Skeletal muscle satellite cell (primary cell): ENCODE measurements at regions not wholly inside any gene's neighbourhood (a gene's known extent, or its start where the extent isn't known, plus 50 kb on each side); places are given as distances from the start of the nearest gene placed in this dataset.

ENCODE experiments used
- H3K27me3 ChIP-seq: 2 replicates; pipeline ENCODE4 v1.7.0; 2013; ENCODE audit warnings: low read length; ENCODE audit not compliant: control insufficient read depth, insufficient read depth
- H3K36me3 ChIP-seq: 2 replicates; pipeline ENCODE4 v1.7.0; 2013; ENCODE audit warnings: mild to moderate bottlenecking, control low read depth, low read length; ENCODE audit not compliant: insufficient read depth
- H3K4me1 ChIP-seq: 2 replicates; pipeline ENCODE4 v1.7.0; 2013; ENCODE audit warnings: low read length; ENCODE audit not compliant: control insufficient read depth, insufficient read depth
- H3K4me2 ChIP-seq: 2 replicates; pipeline ENCODE4 v1.7.0; 2013; ENCODE audit warnings: mild to moderate bottlenecking, low read length
- H3K4me3 ChIP-seq: 2 replicates; pipeline ENCODE4 v1.7.0; 2013; ENCODE audit warnings: low read length
- H3K9ac ChIP-seq: 2 replicates; pipeline ENCODE4 v1.7.0; 2013; ENCODE audit warnings: mild to moderate bottlenecking, low read depth, low read length, moderate library complexity
- H3K9me3 ChIP-seq: replicated peaks from 2 replicates; pipeline ENCODE4 v1.7.0; 2013; ENCODE audit warnings: mild to moderate bottlenecking, control low read depth, low read length

DNA sequence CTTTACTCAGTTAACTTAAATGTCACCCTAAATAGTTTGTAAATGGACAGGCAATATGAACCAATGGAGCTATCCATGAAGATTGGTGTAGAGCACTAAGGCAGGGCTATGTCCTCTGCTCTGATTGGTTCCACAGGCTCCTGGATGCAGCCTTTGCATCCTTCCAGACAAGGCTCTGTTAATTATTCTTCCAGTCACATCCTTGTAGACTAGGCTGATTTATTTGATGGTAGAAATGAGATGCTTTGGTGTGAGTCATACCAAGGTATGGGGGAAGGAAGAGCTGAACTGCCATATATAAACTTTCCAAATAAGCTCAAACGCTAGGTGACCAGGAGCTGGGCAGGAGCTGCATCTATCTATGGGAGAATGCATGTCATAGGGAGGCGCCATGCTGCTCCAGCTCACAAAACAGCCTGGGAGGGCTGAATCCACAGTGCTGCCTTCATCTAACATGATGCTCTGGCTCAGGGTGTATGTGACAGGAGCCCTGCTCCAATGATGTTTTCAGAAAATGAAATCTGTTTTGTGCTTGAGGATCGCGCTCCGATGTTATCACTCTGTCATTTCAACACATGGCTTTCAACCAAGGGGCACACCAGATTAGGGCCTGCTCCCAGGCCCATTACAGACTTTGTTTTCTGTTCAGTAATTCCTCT, 818.0 kb upstream of the ZNF608 start:
- no peaks in the 10 kb centered on the region for H3K9me3 ChIP-seq
- no peak overlapping the region for H3K4me3 ChIP-seq
- H3K36me3 ChIP-seq: no peaks in the 10 kb centered on the region
- no peak overlapping the region for H3K9ac ChIP-seq
- no peak overlapping the region for H3K4me2 ChIP-seq
- no peaks in the 10 kb centered on the region for H3K27me3 ChIP-seq
- H3K4me1 ChIP-seq: peaks cover 3% of the 10 kb centered on the region

DNA sequence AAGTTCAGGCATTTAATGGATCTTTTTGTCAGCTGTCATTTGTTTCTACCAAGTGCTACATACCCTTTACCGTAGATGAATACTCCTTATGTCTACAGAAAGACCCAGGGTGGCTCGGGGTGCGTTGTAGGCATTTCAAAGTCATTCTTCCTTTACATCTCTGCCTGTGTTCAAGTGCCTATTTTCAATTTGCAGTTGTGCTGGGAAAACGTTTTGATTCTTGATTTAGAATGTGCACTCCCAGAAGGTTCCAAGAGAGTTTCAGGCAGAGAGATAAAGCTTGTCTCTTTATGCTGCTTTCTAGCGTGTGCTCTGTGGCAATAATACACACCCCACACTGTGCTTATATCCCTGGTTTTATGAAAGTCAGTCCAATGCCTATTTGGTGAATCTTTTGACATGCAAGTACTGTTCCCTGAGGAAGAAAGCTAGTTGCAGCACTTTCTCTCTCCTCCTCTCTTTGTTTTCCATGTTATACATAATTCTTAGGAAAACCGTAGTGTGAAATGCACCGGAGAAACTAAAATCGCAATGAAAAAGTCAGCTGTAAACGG, 828.1 kb upstream of the ZNF608 start:
- Histone ChIP-seq H3K4me2 (no peak overlapping the region), H3K9ac (no peak overlapping the region), H3K4me1 (peaks cover 5% of the 10 kb centered on the region), H3K36me3 (no peaks in the 10 kb centered on the region), H3K9me3 (no peaks in the 10 kb centered on the region), H3K27me3 (no peaks in the 10 kb centered on the region), H3K4me3 (no peak overlapping the region)

DNA sequence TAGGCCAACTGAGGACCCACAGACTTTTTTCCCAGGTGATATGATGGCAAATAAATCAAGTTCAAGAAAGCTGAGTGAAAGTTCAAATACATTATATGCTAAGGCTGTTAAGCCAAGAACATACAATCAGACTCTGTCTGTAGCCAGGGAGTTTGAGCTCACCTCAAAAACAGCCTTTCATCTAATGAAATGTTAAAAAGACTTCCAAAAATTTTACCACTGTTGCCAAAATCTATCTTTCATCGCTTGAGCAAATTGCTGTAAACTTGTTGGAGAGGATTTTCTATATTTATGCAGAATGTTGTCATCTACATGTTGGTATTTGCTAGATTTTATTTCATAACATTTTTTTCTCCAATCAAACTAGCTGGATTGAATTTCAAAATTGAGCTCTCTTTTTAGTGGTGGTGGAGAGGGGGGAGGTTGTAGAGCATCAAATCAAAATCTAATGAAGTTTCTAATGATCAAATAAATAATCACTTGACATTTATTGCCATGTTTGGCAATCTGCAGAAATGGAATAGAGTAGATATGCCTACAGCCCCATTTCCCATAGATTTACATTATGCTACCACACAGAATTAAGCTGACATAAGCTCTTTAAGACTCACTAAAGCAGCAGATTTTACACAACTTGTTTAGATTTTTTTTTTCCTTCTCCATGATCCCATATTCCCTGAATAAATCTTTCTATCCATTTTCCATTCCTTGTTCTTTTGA, 828.9 kb upstream of the ZNF608 start:
- H3K4me1 ChIP-seq: peaks cover 5% of the 10 kb centered on the region
- no peak overlapping the region for H3K4me3 ChIP-seq

DNA sequence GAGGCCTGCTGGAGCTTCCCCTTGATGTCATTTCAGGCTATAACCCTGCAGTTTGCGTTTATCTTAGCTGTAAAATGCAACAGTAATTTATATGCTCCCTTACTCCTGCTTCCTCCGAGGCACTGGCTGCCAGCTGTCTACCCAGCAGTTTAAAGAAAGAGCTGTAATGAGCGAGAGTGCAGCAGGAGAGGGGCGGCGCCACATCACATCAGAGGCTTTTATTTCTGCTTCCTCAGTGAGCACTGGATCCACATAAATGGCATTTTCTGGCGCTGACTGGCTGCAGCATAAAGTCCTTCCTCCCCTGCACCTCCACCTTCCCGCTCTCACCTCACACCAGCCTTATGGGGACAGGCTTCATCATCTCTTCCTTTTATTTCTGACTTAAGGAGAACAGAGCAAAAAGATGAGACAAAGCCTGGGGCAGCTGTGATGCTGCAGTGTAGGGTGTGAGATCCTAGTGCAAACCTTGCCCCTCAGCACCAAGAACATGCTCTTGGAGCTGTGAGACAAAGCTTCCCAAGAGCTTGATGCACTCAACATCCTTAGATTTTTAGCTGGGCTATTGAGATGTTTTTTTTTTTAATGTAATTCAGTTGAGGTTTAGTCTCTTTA, 829.6 kb upstream of the ZNF608 start:
- H3K27me3 ChIP-seq: no peaks in the 10 kb centered on the region
- H3K4me3 ChIP-seq: no peak overlapping the region
- H3K36me3 ChIP-seq: no peaks in the 10 kb centered on the region

More for the DNA sequence above, 828.9 kb upstream of the ZNF608 start:
- no peak overlapping the region for H3K9ac ChIP-seq
- H3K27me3 ChIP-seq: no peaks in the 10 kb centered on the region
- no peaks in the 10 kb centered on the region for H3K9me3 ChIP-seq
- no peaks in the 10 kb centered on the region for H3K36me3 ChIP-seq
- peak overlapping the region; percentile 42 for H3K4me2 ChIP-seq

DNA sequence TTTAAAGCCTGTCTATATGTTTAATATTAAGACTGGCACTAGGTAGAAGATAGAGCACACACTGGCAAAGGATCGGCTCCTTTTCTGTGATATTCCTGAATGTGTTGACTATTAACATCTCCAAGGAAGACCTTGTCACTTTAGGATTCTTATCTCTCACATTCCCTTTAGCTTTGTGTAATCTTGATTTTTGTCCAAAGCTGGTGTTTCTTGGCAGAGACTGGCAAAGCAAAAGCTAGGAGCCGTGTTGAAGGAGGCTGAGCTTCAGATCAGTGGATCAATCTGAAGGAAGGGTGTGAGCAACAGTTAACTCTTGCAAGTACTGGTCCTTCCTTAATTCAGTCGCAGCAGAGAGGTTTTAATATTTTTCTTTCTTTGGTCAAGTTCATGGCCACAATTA, 830.4 kb upstream of the ZNF608 start:
- no peak overlapping the region for H3K9ac ChIP-seq
- no peaks in the 10 kb centered on the region for H3K27me3 ChIP-seq
- no peak overlapping the region for H3K4me2 ChIP-seq
- peaks cover 9% of the 10 kb centered on the region for H3K4me1 ChIP-seq
- H3K9me3 ChIP-seq: no peaks in the 10 kb centered on the region
- no peak overlapping the region for H3K4me3 ChIP-seq
- H3K36me3 ChIP-seq: no peaks in the 10 kb centered on the region

More for the DNA sequence above, 829.6 kb upstream of the ZNF608 start:
- Histone ChIP-seq H3K9me3 (no peaks in the 10 kb centered on the region), H3K9ac (no peak overlapping the region), H3K4me1 (peaks cover 5% of the 10 kb centered on the region), H3K4me2 (peak overlapping the region; percentile 42)

DNA sequence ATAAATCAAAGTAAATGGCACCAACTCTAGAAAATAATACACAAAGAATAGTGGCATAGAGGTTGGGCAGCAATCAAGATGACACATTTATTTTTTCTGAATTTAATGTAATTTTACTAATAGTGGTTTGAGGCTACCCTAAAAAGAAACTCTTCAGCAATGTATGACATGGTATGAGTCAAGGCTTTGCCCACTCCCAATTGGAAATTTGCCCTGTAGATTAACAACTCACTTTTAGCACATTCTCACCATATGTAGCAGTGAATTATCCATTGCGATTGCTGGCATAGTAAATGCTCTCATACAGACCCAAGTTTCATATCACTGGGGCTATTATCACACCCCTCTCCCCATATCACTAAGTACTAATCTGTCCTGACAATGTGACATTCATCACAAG, 832.1 kb upstream of the ZNF608 start:
- Histone ChIP-seq H3K9me3 (no peaks in the 10 kb centered on the region), H3K9ac (no peak overlapping the region), H3K4me3 (no peak overlapping the region), H3K27me3 (no peaks in the 10 kb centered on the region), H3K36me3 (no peaks in the 10 kb centered on the region), H3K4me1 (peaks cover 11% of the 10 kb centered on the region), H3K4me2 (no peak overlapping the region)

DNA sequence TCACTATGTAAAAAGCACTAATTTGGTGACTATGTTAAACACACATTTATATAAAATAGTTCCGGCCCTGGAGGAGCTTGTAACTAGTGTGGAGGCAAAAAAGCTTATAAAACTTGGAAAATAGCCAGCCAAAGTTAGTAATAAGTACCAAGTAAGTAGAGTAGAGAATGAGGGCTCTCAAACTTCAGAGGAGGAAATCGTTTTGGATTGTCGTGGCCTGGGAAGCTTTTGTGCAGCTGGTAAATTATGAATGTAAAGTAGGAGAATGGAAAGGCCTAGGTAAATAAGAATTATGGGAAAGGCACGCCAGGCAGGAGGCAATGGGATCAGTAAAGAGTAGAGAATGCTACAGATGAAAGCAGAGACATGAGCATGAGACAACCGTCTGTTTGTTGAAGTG, 832.7 kb upstream of the ZNF608 start:
- H3K4me2 ChIP-seq: no peak overlapping the region
- H3K4me3 ChIP-seq: no peak overlapping the region
- no peak overlapping the region for H3K9ac ChIP-seq
- H3K27me3 ChIP-seq: no peaks in the 10 kb centered on the region
- H3K36me3 ChIP-seq: no peaks in the 10 kb centered on the region
- no peaks in the 10 kb centered on the region for H3K9me3 ChIP-seq
- H3K4me1 ChIP-seq: peaks cover 11% of the 10 kb centered on the region

DNA sequence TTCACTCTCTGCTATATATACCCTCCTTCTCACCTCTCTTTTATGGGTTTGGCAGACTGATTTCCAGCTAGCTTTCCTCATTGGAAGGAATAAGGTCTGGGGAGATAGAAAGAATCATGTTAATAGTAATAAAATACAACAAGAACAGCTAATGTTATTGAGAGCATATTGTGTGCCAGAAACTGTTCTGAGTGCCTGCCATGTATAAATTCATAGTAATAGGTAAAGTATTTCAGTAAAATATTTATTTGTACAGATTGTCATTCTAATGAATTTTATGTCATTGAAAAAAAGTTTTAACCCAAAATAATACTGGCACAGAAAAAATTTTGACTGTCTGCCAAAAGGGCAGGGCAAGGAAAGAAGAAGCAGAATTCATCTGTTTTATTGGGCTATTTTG, 834.9 kb upstream of the ZNF608 start:
- H3K27me3 ChIP-seq: no peaks in the 10 kb centered on the region
- H3K4me1 ChIP-seq: peaks cover 6% of the 10 kb centered on the region
- no peaks in the 10 kb centered on the region for H3K9me3 ChIP-seq
- H3K4me3 ChIP-seq: no peak overlapping the region
- H3K4me2 ChIP-seq: no peak overlapping the region
- no peak overlapping the region for H3K9ac ChIP-seq
- H3K36me3 ChIP-seq: no peaks in the 10 kb centered on the region

DNA sequence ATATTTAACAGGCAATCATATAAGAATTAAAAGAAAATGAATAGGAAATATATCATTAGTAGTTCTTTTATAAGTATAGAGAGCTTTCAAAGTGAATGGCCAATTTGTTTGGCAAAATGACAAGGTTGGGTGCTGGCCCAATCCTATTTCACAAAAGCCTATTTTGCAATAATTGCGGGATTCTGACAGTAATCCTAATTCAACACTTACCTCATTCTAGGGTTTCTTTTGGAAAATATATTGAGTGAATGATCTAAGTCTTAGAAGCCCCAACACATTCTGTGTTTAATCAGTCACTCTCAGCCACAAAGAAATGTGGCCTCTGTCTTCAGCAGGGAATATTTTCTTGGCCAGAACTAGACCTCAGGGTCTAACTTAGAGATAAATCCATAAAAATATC, 835.9 kb upstream of the ZNF608 start:
- H3K9me3 ChIP-seq: no peaks in the 10 kb centered on the region
- H3K36me3 ChIP-seq: no peaks in the 10 kb centered on the region
- no peak overlapping the region for H3K4me3 ChIP-seq
- H3K4me1 ChIP-seq: peaks cover 8% of the 10 kb centered on the region
- H3K9ac ChIP-seq: no peak overlapping the region
- H3K27me3 ChIP-seq: no peaks in the 10 kb centered on the region
- H3K4me2 ChIP-seq: no peak overlapping the region

DNA sequence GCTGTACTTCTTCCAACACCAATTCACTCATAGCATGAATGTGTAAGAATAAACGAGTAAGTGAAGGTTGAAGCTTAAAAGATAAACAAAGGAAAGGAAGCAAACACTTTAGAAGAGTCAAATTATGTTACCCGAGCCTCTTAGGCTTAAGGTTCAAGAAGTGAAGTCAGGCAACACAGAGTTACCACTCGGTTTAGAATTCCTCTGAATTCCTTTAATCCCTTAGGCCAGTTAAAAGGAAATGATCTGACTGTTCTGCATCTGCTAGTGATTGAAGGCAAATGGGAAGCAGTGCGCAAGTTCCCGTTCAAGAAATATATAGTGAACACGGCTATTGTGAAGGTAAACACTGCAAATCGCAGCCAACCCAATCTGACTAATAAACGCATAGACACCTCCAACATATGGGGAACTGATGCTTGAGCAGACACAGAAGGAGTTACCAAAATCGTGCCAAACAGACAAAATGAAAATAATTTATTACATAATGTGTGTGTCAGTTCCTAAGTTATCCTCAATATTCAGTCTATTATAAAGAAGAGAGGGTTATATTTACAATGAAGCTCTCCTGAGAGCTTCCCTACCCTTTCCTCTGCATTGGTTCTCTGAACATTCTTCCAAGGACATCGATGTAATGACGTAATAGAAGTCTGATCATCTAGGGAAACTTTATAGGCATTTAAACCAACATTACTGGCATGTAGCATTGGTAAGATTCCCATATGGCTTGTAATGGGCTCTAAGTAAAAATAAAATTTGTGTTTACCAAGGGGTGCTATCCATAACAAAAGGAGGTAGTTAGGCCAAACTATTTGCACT, 837.1 kb upstream of the ZNF608 start:
- Histone ChIP-seq H3K9me3 (no peaks in the 10 kb centered on the region), H3K36me3 (no peaks in the 10 kb centered on the region), H3K4me1 (peaks cover 11% of the 10 kb centered on the region), H3K9ac (no peak overlapping the region), H3K4me3 (no peak overlapping the region), H3K4me2 (no peak overlapping the region), H3K27me3 (no peaks in the 10 kb centered on the region)

DNA sequence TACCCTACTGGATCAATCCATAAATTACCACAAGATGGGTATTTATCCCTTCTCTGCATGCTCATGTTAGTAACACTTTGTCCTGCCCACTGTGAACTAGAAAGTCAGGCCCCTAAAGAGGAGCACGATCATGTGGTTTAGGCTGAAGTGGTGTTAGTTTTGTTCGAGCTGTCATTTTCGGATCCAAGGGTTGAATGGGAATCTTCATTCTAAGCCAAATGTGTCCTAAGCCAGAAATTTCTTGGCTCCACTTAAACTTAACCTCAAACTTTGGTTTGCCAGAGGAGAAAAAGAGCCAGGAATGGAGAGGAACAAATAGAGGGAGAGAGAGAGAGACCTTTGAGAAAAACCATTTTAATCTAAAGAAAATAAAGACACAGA, 837.7 kb upstream of the ZNF608 start:
- no peak overlapping the region for H3K9ac ChIP-seq
- H3K4me3 ChIP-seq: no peak overlapping the region
- no peak overlapping the region for H3K4me2 ChIP-seq
- H3K9me3 ChIP-seq: no peaks in the 10 kb centered on the region
- H3K4me1 ChIP-seq: peaks cover 11% of the 10 kb centered on the region
- no peaks in the 10 kb centered on the region for H3K36me3 ChIP-seq
- no peaks in the 10 kb centered on the region for H3K27me3 ChIP-seq
